A549 (cell line): ENCODE measurements at regions not wholly inside any gene's neighbourhood (a gene's known extent, or its start where the extent isn't known, plus 50 kb on each side); places are given as distances from the start of the nearest gene placed in this dataset.

ENCODE experiments used
- ATAC-seq, 2 experiments: fragments of 200-7000 bp in 1 of 2; fragments of >200 bp in 1 of 2; cut with Nextera tagmentation in 1 of 2; cut with Tn5 transposase in 1 of 2; 3 replicates each; pipeline versions ENCODE4 v1.8.0 to v1.9.1; 2018 to 2020; ENCODE audit warnings: mild to moderate bottlenecking in 1 of 2, moderate library complexity in 1 of 2
- CTCF ChIA-PET: fragments of 300-600 bp; sonication (Branson Sonifier 250); formaldehyde crosslinking; extraction: SDS; loops from one replicate; lab custom pipeline; 2021; ENCODE audit warnings: antibody characterized with exemption, inconsistent platforms; lab: Yijun Ruan, JAX
- POLR2A ChIA-PET: fragments of 350-600 bp; formaldehyde crosslinking; extraction: SDS; loops from one replicate; lab custom pipeline; 2021; ENCODE audit warnings: antibody characterized with exemption, inconsistent platforms; lab: Yijun Ruan, JAX
- DNase-seq, 2 experiments: peaks; one replicate each; pipeline versions ENCODE4 v3.0.0 to v3.0.0-alpha.2; 2011 to 2016; ENCODE audit warnings: low read depth in 1 of 2, low spot score in 1 of 2
- FAIRE-seq: peaks from 2 replicates; lab custom pipeline; 2011; peaks lifted over from hg19 to GRCh38; lab: Jason Lieb, UNC
- H3K27ac ChIP-seq, 2 experiments: fragments of >200 bp; sonication (Bioruptor Twin); formaldehyde crosslinking; 3 replicates each; pipeline ENCODE4 v1.5.1; 2016 to 2017
- H3K4me1 ChIP-seq: fragments of >200 bp; sonication (Bioruptor Twin); formaldehyde crosslinking; 3 replicates; pipeline ENCODE4 v1.6.1; 2016
- H3K4me2 ChIP-seq: fragments of >200 bp; sonication (Bioruptor Twin); formaldehyde crosslinking; 3 replicates; pipeline ENCODE4 v1.6.1; 2016
- H3K4me3 ChIP-seq: fragments of >200 bp; sonication (Bioruptor Twin); formaldehyde crosslinking; 3 replicates; pipeline ENCODE4 v1.5.1; 2016
- H3K9me3 ChIP-seq: fragments of >200 bp; sonication (Bioruptor Twin); formaldehyde crosslinking; 3 replicates; pipeline ENCODE4 v1.6.1; 2016
- ATOH8 ChIP-seq: fragments of 250-450 bp; sonication (Bioruptor Pico); IDR thresholded peaks from 2 replicates; pipeline ENCODE4 v1.5.0; 2020; ENCODE audit warnings: low read depth, mild to moderate bottlenecking, moderate library complexity
- BHLHE40 ChIP-seq: IDR thresholded peaks from 2 replicates; pipeline ENCODE4 v1.6.1; 2012; ENCODE audit warnings: low read depth, low read length, inconsistent platforms
- CEBPB ChIP-seq, 2 experiments: fragments of >200 bp in 1 of 2; sonication (Bioruptor Twin) in 1 of 2; formaldehyde crosslinking in 1 of 2; IDR thresholded peaks; 2 replicates each; pipeline ENCODE4 v1.6.1; 2012 to 2016
- EHF ChIP-seq: fragments of 250-450 bp; sonication (Bioruptor Pico); IDR thresholded peaks from 2 replicates; pipeline ENCODE4 v1.5.0; 2020; ENCODE audit warnings: mild to moderate bottlenecking
- EHMT2 ChIP-seq: fragments of 200-600 bp; sonication (generic); IDR thresholded peaks from 2 replicates; pipeline ENCODE4 v1.6.1; 2016; ENCODE audit warnings: antibody characterized with exemption, low read depth, mild to moderate bottlenecking, moderate library complexity
- ELK1 ChIP-seq: fragments of 150-350 bp; IDR thresholded peaks from 2 replicates; pipeline ENCODE4 v1.6.1; 2014; ENCODE audit warnings: low read depth, mild to moderate bottlenecking, low read length
- FOSB ChIP-seq: fragments of 250-450 bp; sonication (Bioruptor Pico); IDR thresholded peaks from 2 replicates; pipeline ENCODE4 v1.5.0; 2020; ENCODE audit warnings: mild to moderate bottlenecking, moderate library complexity
- FOSL2 ChIP-seq, 2 experiments: fragments of 450-650 bp in 1 of 2; fragments of >200 bp in 1 of 2; sonication (Bioruptor Twin) in 1 of 2; formaldehyde crosslinking; IDR thresholded peaks; 2 replicates each; pipeline versions ENCODE4 v1.5.0 to v1.6.1; 2016 to 2020; ENCODE audit warnings: mild to moderate bottlenecking in 1 of 2, moderate library complexity in 1 of 2
- FOXS1 ChIP-seq: fragments of 250-450 bp; sonication (Bioruptor Pico); IDR thresholded peaks from 2 replicates; pipeline ENCODE4 v1.5.0; 2020; ENCODE audit warnings: mild to moderate bottlenecking, moderate library complexity
- HDAC2 ChIP-seq: fragments of 200-600 bp; sonication (generic); IDR thresholded peaks from 2 replicates; pipeline ENCODE4 v1.6.1; 2016
- HES2 ChIP-seq: fragments of >200 bp; sonication (Bioruptor Twin); formaldehyde crosslinking; IDR thresholded peaks from 2 replicates; pipeline ENCODE4 v1.6.1; 2016
- HMGXB4 ChIP-seq: fragments of 250-450 bp; sonication (Bioruptor Pico); IDR thresholded peaks from 2 replicates; pipeline ENCODE4 v1.5.0; 2021; ENCODE audit warnings: mild to moderate bottlenecking, moderate library complexity, borderline replicate concordance
- JUN ChIP-seq, 2 experiments: fragments of >200 bp; sonication (Bioruptor Twin); formaldehyde crosslinking; IDR thresholded peaks; 2 replicates in 1 of 2; 3 replicates in 1 of 2; pipeline ENCODE4 v1.6.1; 2016 to 2017
- KDM1A ChIP-seq: fragments of 200-600 bp; sonication (generic); IDR thresholded peaks from 2 replicates; pipeline ENCODE4 v1.6.1; 2016; ENCODE audit warnings: low read depth, mild to moderate bottlenecking
- KDM5A ChIP-seq: fragments of 200-600 bp; sonication (generic); IDR thresholded peaks from 2 replicates; pipeline ENCODE4 v1.6.1; 2016; ENCODE audit warnings: antibody characterized with exemption, mild to moderate bottlenecking
- MAFK ChIP-seq: fragments of 450-650 bp; IDR thresholded peaks from 2 replicates; pipeline ENCODE4 v1.6.1; 2014; ENCODE audit not compliant: partially characterized antibody
- MAZ ChIP-seq: fragments of 150-350 bp; IDR thresholded peaks from 2 replicates; pipeline ENCODE4 v1.6.1; 2014; ENCODE audit warnings: antibody characterized with exemption, low read depth, low read length, borderline replicate concordance
- NR3C1 ChIP-seq: fragments of >200 bp; sonication (Bioruptor Twin); formaldehyde crosslinking; IDR thresholded peaks from 3 replicates; pipeline ENCODE4 v1.6.1; 2017
- PHF8 ChIP-seq: fragments of 200-600 bp; sonication (generic); IDR thresholded peaks from 2 replicates; pipeline ENCODE4 v1.6.1; 2016; ENCODE audit warnings: low read depth, mild to moderate bottlenecking, antibody characterized with exemption, moderate library complexity, borderline replicate concordance
- POLR2A ChIP-seq: IDR thresholded peaks from 2 replicates; pipeline ENCODE4 v1.6.1; 2012; ENCODE audit warnings: mild to moderate bottlenecking, low read length
- POLR2AphosphoS2 ChIP-seq: conservative IDR thresholded peaks from 2 replicates; pipeline ENCODE4 v1.6.1; 2012; ENCODE audit warnings: low read length, improper control_type of control experiment, inconsistent platforms
- RARB ChIP-seq: fragments of 250-450 bp; sonication (Bioruptor Pico); IDR thresholded peaks from 2 replicates; pipeline ENCODE4 v1.8.0; 2021; ENCODE audit warnings: mild to moderate bottlenecking, moderate library complexity
- RCOR1 ChIP-seq: fragments of 150-350 bp; IDR thresholded peaks from 2 replicates; pipeline ENCODE4 v1.6.1; 2014; ENCODE audit warnings: antibody characterized with exemption, low read length, low read depth
- RFX5 ChIP-seq: fragments of 450-650 bp; IDR thresholded peaks from 2 replicates; pipeline ENCODE4 v1.7.1; 2014; ENCODE audit warnings: antibody characterized with exemption, mild to moderate bottlenecking, moderate library complexity
- SMC3 ChIP-seq: fragments of >200 bp; sonication (Bioruptor Twin); formaldehyde crosslinking; IDR thresholded peaks from 3 replicates; pipeline ENCODE4 v1.6.1; 2018; ENCODE audit warnings: inconsistent platforms
- SREBF2 ChIP-seq: fragments of 450-650 bp; IDR thresholded peaks from 2 replicates; pipeline ENCODE4 v1.6.1; 2014; ENCODE audit warnings: mild to moderate bottlenecking, moderate library complexity
- TP53 ChIP-seq: fragments of 250-450 bp; sonication (Bioruptor Pico); IDR thresholded peaks from 2 replicates; pipeline ENCODE4 v1.5.0; 2021; ENCODE audit warnings: mild to moderate bottlenecking, moderate library complexity
- ZNF302 ChIP-seq: fragments of 250-450 bp; sonication (Bioruptor Pico); IDR thresholded peaks from 2 replicates; pipeline ENCODE4 v1.9.0; 2021; ENCODE audit warnings: inconsistent platforms, mild to moderate bottlenecking, moderate library complexity
- WGBS: methylation state at CpG from one replicate; pipeline ENCODE4 v1.1.6; 2017; ENCODE audit errors: missing lambda C conversion rate; 5-methylcytosine and 5-hydroxymethylcytosine counted together

GRCh38 chrX:69066021-69066757 lies 99.1 kb downstream of the PJA1 start:
- CTCF ChIA-PET = no interaction called here
- POLR2A ChIA-PET = no interaction called here

GRCh38 chrX:69065451-69065850 lies 99.8 kb downstream of the PJA1 start:
- no peak for ATAC-seq
- POLR2A ChIA-PET = no interaction called here

More at GRCh38 chrX:69066021-69066757, 99.1 kb downstream of the PJA1 start:
- ATAC-seq = no peak
- Histone ChIP-seq H3K27ac (no peak overlapping the region), H3K4me3 (no peak overlapping the region), H3K4me2 (no peak overlapping the region), H3K9me3 (no peaks in the 10 kb centered on the region), H3K4me1 (no peaks in the 10 kb centered on the region)
- WGBS = 70% methylated on average over 6 of the region's 7 CpGs
- TF ChIP-seq JUN (IDR thresholded peaks at IDR 0.05) = no peak
- no peak for TF ChIP-seq HES2
- no peak for TF ChIP-seq NR3C1
- no peak for TF ChIP-seq ELK1
- no peak for TF ChIP-seq PHF8
- no peak for TF ChIP-seq FOSB (CRISPR knock-in tag)
- TF ChIP-seq ATOH8 (CRISPR knock-in tag) = no peak
- TF ChIP-seq ZNF302 = no peak
- no peak for TF ChIP-seq RFX5
- TF ChIP-seq HDAC2 = no peak
- TF ChIP-seq POLR2A = no peak
- TF ChIP-seq POLR2AphosphoS2 = no peak
- TF ChIP-seq KDM5A = no peak
- no peak for FAIRE-seq
- no peak for DNase-seq

GRCh38 chrX:69063486-69063885 lies 101.8 kb downstream of the PJA1 start:
- Histone ChIP-seq H3K4me1 (no peaks in the 10 kb centered on the region), H3K4me2 (no peak overlapping the region), H3K4me3 (no peak overlapping the region), H3K9me3 (no peaks in the 10 kb centered on the region), H3K27ac (no peak overlapping the region)
- ATAC-seq = no peak
- WGBS = 61% methylated on average over 4 of the region's 4 CpGs
- no peak for DNase-seq
- no peak for FAIRE-seq
- ChIA-PET CTCF (interaction anchor here (1.2 kb wide), 1 partner anchor 236 kb away, joined by 3 read pairs; no protein-coding TSS in a partner anchor), POLR2A (no interaction called here)
- TF ChIP-seq FOSL2 (IDR thresholded peaks at IDR 0.05) (no peak), FOSL2 (CRISPR knock-in tag; IDR thresholded peaks at IDR 0.05) (no peak), EHMT2 (no peak), BHLHE40 (no peak), POLR2A (no peak), MAFK (no peak), HMGXB4 (no peak), RARB (CRISPR knock-in tag) (no peak), RCOR1 (no peak), SREBF2 (no peak), EHF (CRISPR knock-in tag) (no peak), TP53 (no peak), MAZ (no peak), KDM1A (no peak), ATOH8 (CRISPR knock-in tag) (no peak), JUN (IDR thresholded peaks at IDR 0.05) (no peak), CEBPB (IDR thresholded peaks at IDR 0.05) (no peak), ZNF302 (no peak)

More at GRCh38 chrX:69065451-69065850, 99.8 kb downstream of the PJA1 start:
- Histone ChIP-seq H3K4me2 (no peak overlapping the region), H3K4me1 (no peaks in the 10 kb centered on the region)
- CTCF ChIA-PET = no interaction called here
- no peak for TF ChIP-seq FOXS1 (CRISPR knock-in tag)
- no peak for TF ChIP-seq SMC3
- TF ChIP-seq FOSB (CRISPR knock-in tag) = no peak
- TF ChIP-seq, all 56 proteins: peak for 0
- FAIRE-seq = peak; percentile 32
- WGBS = no CpG with 5 or more reads among the region's 1 CpG
- peak in 1 of 2 experiments; percentile 6 for DNase-seq
- Histone ChIP-seq H3K27ac (no peak overlapping the region), H3K9me3 (no peaks in the 10 kb centered on the region), H3K4me3 (no peak overlapping the region)
